WTC11 (cell line): ENCODE measurements at regions not wholly inside any gene's neighbourhood (a gene's known extent, or its start where the extent isn't known, plus 50 kb on each side); places are given as distances from the start of the nearest gene placed in this dataset.

Experiments used
- AFF4 ChIP-seq: sonication (generic); formaldehyde crosslinking; IDR thresholded peaks from 2 replicates; pipeline ENCODE4 v1.8.1; 2023; ENCODE audit warnings: mild to moderate bottlenecking, missing genetic modification reagents, borderline replicate concordance
- CTCF ChIP-seq: fragments of 200-600 bp; IDR thresholded peaks from 2 replicates; pipeline ENCODE4 v1.8.0; 2022; ENCODE audit warnings: antibody characterized with exemption
- E2F5 ChIP-seq: sonication (generic); formaldehyde crosslinking; IDR thresholded peaks from 2 replicates; pipeline ENCODE4 v1.8.1; 2022; ENCODE audit warnings: mild to moderate bottlenecking, moderate library complexity, missing genetic modification reagents
- FOXK1 ChIP-seq: sonication (generic); formaldehyde crosslinking; IDR thresholded peaks from 2 replicates; pipeline ENCODE4 v1.8.0; 2022; ENCODE audit warnings: mild to moderate bottlenecking, moderate library complexity, missing genetic modification reagents
- FOXP4 ChIP-seq: sonication (generic); formaldehyde crosslinking; IDR thresholded peaks from 2 replicates; pipeline ENCODE4 v1.8.0; 2022; ENCODE audit warnings: mild to moderate bottlenecking, missing genetic modification reagents
- SP1 ChIP-seq: sonication (generic); formaldehyde crosslinking; conservative IDR thresholded peaks from 2 replicates; pipeline ENCODE4 v1.8.1; 2022; ENCODE audit warnings: missing genetic modification reagents
- TP53 ChIP-seq: sonication (generic); formaldehyde crosslinking; IDR thresholded peaks from 2 replicates; pipeline ENCODE4 v1.8.1; 2023; ENCODE audit warnings: mild to moderate bottlenecking, missing genetic modification reagents

- TF ChIP-seq SP1 (CRISPR knock-in tag) (no peak), E2F5 (no peak), CTCF (no peak), AFF4 (CRISPR knock-in tag) (no peak), FOXK1 (CRISPR knock-in tag) (no peak), TP53 (CRISPR knock-in tag) (no peak), FOXP4 (no peak)
These were observed 88.1 kb upstream of the ASAP2 start for GRCh38 chr2:9118383-9118960.
